ENCODE measurements at regions not wholly inside any gene's neighbourhood (a gene's known extent, or its start where the extent isn't known, plus 50 kb on each side); places are given as distances from the start of the nearest gene placed in this dataset.

- TF ChIP-seq, protein P1, sequence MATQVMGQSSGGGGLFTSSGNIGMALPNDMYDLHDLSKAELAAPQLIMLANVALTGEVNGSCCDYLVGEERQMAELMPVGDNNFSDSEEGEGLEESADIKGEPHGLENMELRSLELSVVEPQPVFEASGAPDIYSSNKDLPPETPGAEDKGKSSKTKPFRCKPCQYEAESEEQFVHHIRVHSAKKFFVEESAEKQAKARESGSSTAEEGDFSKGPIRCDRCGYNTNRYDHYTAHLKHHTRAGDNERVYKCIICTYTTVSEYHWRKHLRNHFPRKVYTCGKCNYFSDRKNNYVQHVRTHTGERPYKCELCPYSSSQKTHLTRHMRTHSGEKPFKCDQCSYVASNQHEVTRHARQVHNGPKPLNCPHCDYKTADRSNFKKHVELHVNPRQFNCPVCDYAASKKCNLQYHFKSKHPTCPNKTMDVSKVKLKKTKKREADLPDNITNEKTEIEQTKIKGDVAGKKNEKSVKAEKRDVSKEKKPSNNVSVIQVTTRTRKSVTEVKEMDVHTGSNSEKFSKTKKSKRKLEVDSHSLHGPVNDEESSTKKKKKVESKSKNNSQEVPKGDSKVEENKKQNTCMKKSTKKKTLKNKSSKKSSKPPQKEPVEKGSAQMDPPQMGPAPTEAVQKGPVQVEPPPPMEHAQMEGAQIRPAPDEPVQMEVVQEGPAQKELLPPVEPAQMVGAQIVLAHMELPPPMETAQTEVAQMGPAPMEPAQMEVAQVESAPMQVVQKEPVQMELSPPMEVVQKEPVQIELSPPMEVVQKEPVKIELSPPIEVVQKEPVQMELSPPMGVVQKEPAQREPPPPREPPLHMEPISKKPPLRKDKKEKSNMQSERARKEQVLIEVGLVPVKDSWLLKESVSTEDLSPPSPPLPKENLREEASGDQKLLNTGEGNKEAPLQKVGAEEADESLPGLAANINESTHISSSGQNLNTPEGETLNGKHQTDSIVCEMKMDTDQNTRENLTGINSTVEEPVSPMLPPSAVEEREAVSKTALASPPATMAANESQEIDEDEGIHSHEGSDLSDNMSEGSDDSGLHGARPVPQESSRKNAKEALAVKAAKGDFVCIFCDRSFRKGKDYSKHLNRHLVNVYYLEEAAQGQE (IDR thresholded peaks at IDR 0.05; ENCODE audit: insufficient replicate concordance, low read depth): no peak
- Histone ChIP-seq H3K27me3 (ENCODE audit: insufficient read depth, poor library complexity, severe bottlenecking) (no peaks in the 10 kb centered on the region), H3K27ac (replicated peaks) (no peak overlapping the region), H3K4me3 (replicated peaks; ENCODE audit: insufficient read depth, low read length) (no peak overlapping the region)
- no peak for DNase-seq (ENCODE audit: low read depth in 1 of 2, low spot score in 1 of 2)
Observed at GRCh38 chr15:94769089-94769488, 537.7 kb downstream of the MCTP2 start.

DNA sequence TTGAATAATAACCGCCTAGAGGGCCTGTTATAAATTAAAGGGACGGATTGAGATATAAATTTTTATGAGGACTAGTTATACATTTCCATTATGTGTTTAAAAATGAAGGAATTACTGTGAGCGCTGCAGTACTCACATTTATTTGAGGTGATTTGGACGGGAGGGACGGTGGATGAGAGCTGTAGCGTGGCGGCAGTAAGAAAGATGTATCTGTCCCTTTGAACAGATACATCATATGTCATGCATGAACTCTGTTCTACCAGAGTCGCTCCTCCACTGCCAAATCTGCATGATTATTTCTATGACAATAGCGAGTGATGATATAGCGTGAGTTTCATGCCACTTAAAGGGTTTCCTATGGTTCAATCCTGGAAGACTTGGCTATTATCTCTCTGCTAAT is 538.8 kb downstream of the MCTP2 start:
- TF ChIP-seq, protein P1 (IDR thresholded peaks at IDR 0.05; ENCODE audit: insufficient replicate concordance, low read depth): no peak
- TF ChIP-seq POLR2AphosphoS5 (IDR thresholded peaks at IDR 0.05; ENCODE audit: low read depth) (no peak), GABPA (IDR thresholded peaks at IDR 0.05; ENCODE audit: low read depth) (no peak), SPI1 (IDR thresholded peaks at IDR 0.05; ENCODE audit: borderline replicate concordance, low read depth) (no peak)
- TF ChIP-seq, protein P2, sequence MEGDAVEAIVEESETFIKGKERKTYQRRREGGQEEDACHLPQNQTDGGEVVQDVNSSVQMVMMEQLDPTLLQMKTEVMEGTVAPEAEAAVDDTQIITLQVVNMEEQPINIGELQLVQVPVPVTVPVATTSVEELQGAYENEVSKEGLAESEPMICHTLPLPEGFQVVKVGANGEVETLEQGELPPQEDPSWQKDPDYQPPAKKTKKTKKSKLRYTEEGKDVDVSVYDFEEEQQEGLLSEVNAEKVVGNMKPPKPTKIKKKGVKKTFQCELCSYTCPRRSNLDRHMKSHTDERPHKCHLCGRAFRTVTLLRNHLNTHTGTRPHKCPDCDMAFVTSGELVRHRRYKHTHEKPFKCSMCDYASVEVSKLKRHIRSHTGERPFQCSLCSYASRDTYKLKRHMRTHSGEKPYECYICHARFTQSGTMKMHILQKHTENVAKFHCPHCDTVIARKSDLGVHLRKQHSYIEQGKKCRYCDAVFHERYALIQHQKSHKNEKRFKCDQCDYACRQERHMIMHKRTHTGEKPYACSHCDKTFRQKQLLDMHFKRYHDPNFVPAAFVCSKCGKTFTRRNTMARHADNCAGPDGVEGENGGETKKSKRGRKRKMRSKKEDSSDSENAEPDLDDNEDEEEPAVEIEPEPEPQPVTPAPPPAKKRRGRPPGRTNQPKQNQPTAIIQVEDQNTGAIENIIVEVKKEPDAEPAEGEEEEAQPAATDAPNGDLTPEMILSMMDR (IDR thresholded peaks at IDR 0.05; ENCODE audit: insufficient read depth, low read length): no peak
- no peak for DNase-seq (ENCODE audit: low read depth in 1 of 2, low spot score in 1 of 2)
- Histone ChIP-seq H3K27ac (replicated peaks) (no peak overlapping the region), H3K4me3 (replicated peaks; ENCODE audit: insufficient read depth, low read length) (no peak overlapping the region), H3K27me3 (ENCODE audit: insufficient read depth, poor library complexity, severe bottlenecking) (no peaks in the 10 kb centered on the region)

- no peak for DNase-seq (ENCODE audit: low read depth in 1 of 2, low spot score in 1 of 2)
- Histone ChIP-seq H3K4me3 (replicated peaks; ENCODE audit: insufficient read depth, low read length) (no peak overlapping the region), H3K27ac (replicated peaks) (no peak overlapping the region), H3K27me3 (ENCODE audit: insufficient read depth, poor library complexity, severe bottlenecking) (no peaks in the 10 kb centered on the region)
- TF ChIP-seq SPI1 (IDR thresholded peaks at IDR 0.05; ENCODE audit: borderline replicate concordance, low read depth) (no peak), POLR2AphosphoS5 (IDR thresholded peaks at IDR 0.05; ENCODE audit: low read depth) (no peak), GABPA (IDR thresholded peaks at IDR 0.05; ENCODE audit: low read depth) (no peak)
- TF ChIP-seq, protein P2 (IDR thresholded peaks at IDR 0.05; ENCODE audit: insufficient read depth, low read length): no peak
- TF ChIP-seq, protein P1 (IDR thresholded peaks at IDR 0.05; ENCODE audit: insufficient replicate concordance, low read depth): no peak
Observed at GRCh38 chr15:94777037-94777436, 545.7 kb downstream of the MCTP2 start.

DNA sequence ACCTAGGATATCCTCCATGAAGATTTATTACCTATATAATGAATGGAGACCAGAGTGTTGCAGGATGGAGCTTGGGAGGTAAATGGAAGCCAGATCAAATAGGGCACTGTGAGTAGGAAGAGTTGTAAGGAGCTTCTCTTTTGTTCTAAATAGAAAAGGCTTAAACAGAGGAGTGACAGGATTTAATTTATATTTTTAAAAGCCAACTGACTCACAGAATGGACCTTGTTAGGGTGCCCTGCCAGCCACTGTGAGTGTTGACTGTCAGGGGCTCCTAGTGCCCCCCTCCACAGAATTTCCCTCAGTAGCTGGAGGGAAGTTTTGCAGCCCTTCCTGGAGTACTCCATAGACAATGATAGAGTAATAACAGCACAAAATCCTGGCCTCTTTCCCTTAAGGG is 547.5 kb downstream of the MCTP2 start:
- H3K27ac ChIP-seq (replicated peaks): no peak overlapping the region
- DNase-seq (ENCODE audit: low read depth in 1 of 2, low spot score in 1 of 2): no peak
- TF ChIP-seq SPI1 (IDR thresholded peaks at IDR 0.05; ENCODE audit: borderline replicate concordance, low read depth) (no peak), GABPA (IDR thresholded peaks at IDR 0.05; ENCODE audit: low read depth) (no peak), POLR2AphosphoS5 (IDR thresholded peaks at IDR 0.05; ENCODE audit: low read depth) (no peak)
- TF ChIP-seq, protein P1 (IDR thresholded peaks at IDR 0.05; ENCODE audit: insufficient replicate concordance, low read depth): no peak
- no peak overlapping the region for H3K4me3 ChIP-seq (replicated peaks; ENCODE audit: insufficient read depth, low read length)
- no peaks in the 10 kb centered on the region for H3K27me3 ChIP-seq (ENCODE audit: insufficient read depth, poor library complexity, severe bottlenecking)
